ENCODE measurements at regions not wholly inside any gene's neighbourhood (a gene's known extent, or its start where the extent isn't known, plus 50 kb on each side); places are given as distances from the start of the nearest gene placed in this dataset.

DNA sequence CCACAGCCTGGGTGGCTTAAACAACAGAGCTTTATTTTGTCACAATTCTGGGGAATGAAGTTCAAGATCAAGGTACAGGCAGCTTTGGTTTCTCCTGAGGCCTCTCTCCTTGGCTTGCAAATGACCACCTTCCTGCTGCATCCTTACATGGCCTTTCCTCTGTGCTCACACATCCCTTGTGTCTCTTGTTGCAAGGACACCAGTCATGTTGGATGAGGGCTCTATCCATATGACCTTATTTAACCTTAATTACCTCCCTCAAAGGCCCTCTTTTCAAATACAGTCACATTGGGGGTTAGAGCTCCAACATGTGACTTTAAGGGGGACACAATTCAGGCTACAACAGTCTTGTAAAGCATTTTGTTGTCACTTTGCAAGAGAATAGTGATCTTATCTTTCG lies 65.0 kb upstream of the PLXNA4 start:
- Histone ChIP-seq H3K79me2 (ENCODE audit: low read length) (no peaks in the 10 kb centered on the region), H3K9ac (ENCODE audit: low read length) (no peak overlapping the region), H4K20me1 (ENCODE audit: insufficient read depth, low read length) (no peaks in the 10 kb centered on the region), H3K36me3 (replicated peaks; ENCODE audit: low read depth, low read length) (no peaks in the 10 kb centered on the region), H3K27me3 (ENCODE audit: low read depth, low read length) (no peaks in the 10 kb centered on the region; the same call in 1 of the 2 replicates), H3K4me1 (ENCODE audit: low read length) (no peaks in the 10 kb centered on the region), H3K4me3 (ENCODE audit: low read length) (no peak overlapping the region), H3K9me3 (ENCODE audit: insufficient read depth, low read length) (no peaks in the 10 kb centered on the region), H3K27ac (ENCODE audit: low read length) (no peak overlapping the region), H2AFZ (ENCODE audit: low read depth, low read length) (no peak overlapping the region), H3K4me2 (ENCODE audit: low read length) (no peak overlapping the region)
- no peak for TF ChIP-seq EZH2phosphoT487 (IDR thresholded peaks at IDR 0.05; ENCODE audit: low read depth)
- TF ChIP-seq, protein P1, sequence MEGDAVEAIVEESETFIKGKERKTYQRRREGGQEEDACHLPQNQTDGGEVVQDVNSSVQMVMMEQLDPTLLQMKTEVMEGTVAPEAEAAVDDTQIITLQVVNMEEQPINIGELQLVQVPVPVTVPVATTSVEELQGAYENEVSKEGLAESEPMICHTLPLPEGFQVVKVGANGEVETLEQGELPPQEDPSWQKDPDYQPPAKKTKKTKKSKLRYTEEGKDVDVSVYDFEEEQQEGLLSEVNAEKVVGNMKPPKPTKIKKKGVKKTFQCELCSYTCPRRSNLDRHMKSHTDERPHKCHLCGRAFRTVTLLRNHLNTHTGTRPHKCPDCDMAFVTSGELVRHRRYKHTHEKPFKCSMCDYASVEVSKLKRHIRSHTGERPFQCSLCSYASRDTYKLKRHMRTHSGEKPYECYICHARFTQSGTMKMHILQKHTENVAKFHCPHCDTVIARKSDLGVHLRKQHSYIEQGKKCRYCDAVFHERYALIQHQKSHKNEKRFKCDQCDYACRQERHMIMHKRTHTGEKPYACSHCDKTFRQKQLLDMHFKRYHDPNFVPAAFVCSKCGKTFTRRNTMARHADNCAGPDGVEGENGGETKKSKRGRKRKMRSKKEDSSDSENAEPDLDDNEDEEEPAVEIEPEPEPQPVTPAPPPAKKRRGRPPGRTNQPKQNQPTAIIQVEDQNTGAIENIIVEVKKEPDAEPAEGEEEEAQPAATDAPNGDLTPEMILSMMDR (IDR thresholded peaks at IDR 0.05; ENCODE audit: low read depth, low read length), result no peak

- Histone ChIP-seq H3K27me3 (ENCODE audit: low read depth, low read length) (no peaks in the 10 kb centered on the region), H3K4me1 (ENCODE audit: low read length) (no peaks in the 10 kb centered on the region), H3K9ac (ENCODE audit: low read length) (no peak overlapping the region), H2AFZ (ENCODE audit: low read depth, low read length) (no peak overlapping the region), H3K4me3 (ENCODE audit: low read length) (no peak overlapping the region), H3K9me3 (ENCODE audit: insufficient read depth, low read length) (no peaks in the 10 kb centered on the region), H3K79me2 (ENCODE audit: low read length) (no peaks in the 10 kb centered on the region), H3K4me2 (ENCODE audit: low read length) (no peak overlapping the region), H3K36me3 (replicated peaks; ENCODE audit: low read depth, low read length) (no peaks in the 10 kb centered on the region), H3K27ac (ENCODE audit: low read length) (no peak overlapping the region), H4K20me1 (ENCODE audit: insufficient read depth, low read length) (no peaks in the 10 kb centered on the region)
- TF ChIP-seq, protein P1 (IDR thresholded peaks at IDR 0.05; ENCODE audit: low read depth, low read length), result no peak
- TF ChIP-seq EZH2phosphoT487 (IDR thresholded peaks at IDR 0.05; ENCODE audit: low read depth), result no peak
Observed at GRCh38 chr7:132639983-132640382, 63.7 kb upstream of the PLXNA4 start.

- no peaks in the 10 kb centered on the region for H3K36me3 ChIP-seq (replicated peaks; ENCODE audit: low read depth, low read length)
- TF ChIP-seq EZH2phosphoT487 (IDR thresholded peaks at IDR 0.05; ENCODE audit: low read depth), result no peak
- TF ChIP-seq, protein P1 (IDR thresholded peaks at IDR 0.05; ENCODE audit: low read depth, low read length), result no peak
- H3K4me2 ChIP-seq (ENCODE audit: low read length), result no peak overlapping the region
- no peaks in the 10 kb centered on the region for H4K20me1 ChIP-seq (ENCODE audit: insufficient read depth, low read length)
- H3K79me2 ChIP-seq (ENCODE audit: low read length), result no peaks in the 10 kb centered on the region
- H3K9me3 ChIP-seq (ENCODE audit: insufficient read depth, low read length), result no peaks in the 10 kb centered on the region
- no peaks in the 10 kb centered on the region for H3K4me1 ChIP-seq (ENCODE audit: low read length)
- H3K4me3 ChIP-seq (ENCODE audit: low read length), result no peak overlapping the region
- H3K27me3 ChIP-seq (ENCODE audit: low read depth, low read length), result peaks cover under 1% of the 10 kb centered on the region; the same call in 1 of the 2 replicates
- no peak overlapping the region for H2AFZ ChIP-seq (ENCODE audit: low read depth, low read length)
- H3K27ac ChIP-seq (ENCODE audit: low read length), result no peak overlapping the region
- no peak overlapping the region for H3K9ac ChIP-seq (ENCODE audit: low read length)
Observed at GRCh38 chr7:132638000-132638399, 61.7 kb upstream of the PLXNA4 start.

DNA sequence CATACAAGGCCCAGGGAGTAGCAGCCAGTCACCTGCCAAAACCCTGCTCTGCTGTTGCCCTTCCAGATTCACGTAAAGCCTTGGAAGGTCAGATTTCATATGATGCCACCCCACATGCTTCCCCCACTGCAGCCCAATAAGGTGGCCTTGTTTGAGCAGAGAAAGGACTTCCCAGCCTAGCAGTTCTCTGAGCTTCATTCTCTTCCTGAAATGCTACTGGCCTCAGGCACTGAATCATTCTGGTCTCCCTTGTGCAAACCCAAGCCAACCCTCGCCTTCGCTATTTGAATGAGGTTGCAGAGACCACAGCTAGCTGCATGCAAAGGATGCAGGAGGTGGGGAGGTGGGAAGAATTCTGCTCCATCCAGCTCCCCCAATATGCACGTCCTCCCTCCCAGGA lies 60.3 kb upstream of the PLXNA4 start:
- Histone ChIP-seq H3K4me2 (ENCODE audit: low read length) (no peak overlapping the region), H3K4me1 (ENCODE audit: low read length) (no peaks in the 10 kb centered on the region), H3K79me2 (ENCODE audit: low read length) (no peaks in the 10 kb centered on the region), H4K20me1 (ENCODE audit: insufficient read depth, low read length) (no peaks in the 10 kb centered on the region), H3K9me3 (ENCODE audit: insufficient read depth, low read length) (no peaks in the 10 kb centered on the region), H3K27me3 (ENCODE audit: low read depth, low read length) (peaks cover 3% of the 10 kb centered on the region; the same call in 1 of the 2 replicates), H2AFZ (ENCODE audit: low read depth, low read length) (no peak overlapping the region), H3K9ac (ENCODE audit: low read length) (no peak overlapping the region), H3K27ac (ENCODE audit: low read length) (no peak overlapping the region), H3K36me3 (replicated peaks; ENCODE audit: low read depth, low read length) (no peaks in the 10 kb centered on the region), H3K4me3 (ENCODE audit: low read length) (no peak overlapping the region)
- no peak for TF ChIP-seq EZH2phosphoT487 (IDR thresholded peaks at IDR 0.05; ENCODE audit: low read depth)
- TF ChIP-seq, protein P1 (IDR thresholded peaks at IDR 0.05; ENCODE audit: low read depth, low read length), result no peak
